ENCODE measurements at regions not wholly inside any gene's neighbourhood (a gene's known extent, or its start where the extent isn't known, plus 50 kb on each side); places are given as distances from the start of the nearest gene placed in this dataset.

- ATAC-seq (replicated peaks) (no peak), DNase-seq (no peak)
- H3K4me3 Mint-ChIP-seq: no peak overlapping the region
These were observed 434.8 kb upstream of the MKI67 start for GRCh38 chr10:128560993-128561392.

GRCh38 chr10:128563387-128563786 is 437.2 kb upstream of the MKI67 start:
- DNase-seq: no peak
- Mint-ChIP-seq H3K27ac (no peak overlapping the region), H3K9me3 (no peaks in the 10 kb centered on the region), H3K27me3 (peaks cover under 1 to 9% of the 10 kb centered on the region in 2 donors), H3K4me1 (ENCODE audit: low read depth in 2 of 2) (no peaks in the 10 kb centered on the region), H3K4me3 (no peak overlapping the region), H3K36me3 (ENCODE audit: insufficient read depth) (no peaks in the 10 kb centered on the region)
- ATAC-seq (replicated peaks): no peak

More at GRCh38 chr10:128560993-128561392, 434.8 kb upstream of the MKI67 start:
- H3K9me3 Mint-ChIP-seq: no peaks in the 10 kb centered on the region
- no peak overlapping the region for H3K27ac Mint-ChIP-seq
- H3K4me1 Mint-ChIP-seq (ENCODE audit: low read depth in 2 of 2): no peaks in the 10 kb centered on the region
- no peaks in the 10 kb centered on the region for H3K36me3 Mint-ChIP-seq (ENCODE audit: insufficient read depth)
- H3K27me3 Mint-ChIP-seq: peaks cover 6 to 17% of the 10 kb centered on the region in 2 donors

- Mint-ChIP-seq H3K27ac (no peak overlapping the region), H3K4me3 (no peak overlapping the region), H3K9me3 (no peaks in the 10 kb centered on the region), H3K36me3 (ENCODE audit: insufficient read depth) (no peaks in the 10 kb centered on the region), H3K27me3 (peaks cover 0 to 9% of the 10 kb centered on the region in 2 donors), H3K4me1 (ENCODE audit: low read depth in 2 of 2) (no peaks in the 10 kb centered on the region)
- ATAC-seq (replicated peaks) (no peak), DNase-seq (no peak)
These were observed 437.7 kb upstream of the MKI67 start for GRCh38 chr10:128563904-128564303.

GRCh38 chr10:128566361-128566968 is 440.2 kb upstream of the MKI67 start:
- Mint-ChIP-seq H3K36me3 (ENCODE audit: insufficient read depth) (no peaks in the 10 kb centered on the region), H3K9me3 (no peaks in the 10 kb centered on the region), H3K4me1 (ENCODE audit: low read depth in 2 of 2) (no peaks in the 10 kb centered on the region), H3K27ac (no peak overlapping the region), H3K27me3 (peaks cover 0 to 9% of the 10 kb centered on the region in 2 donors), H3K4me3 (no peak overlapping the region)
- ATAC-seq (replicated peaks) (no peak), DNase-seq (no peak)

GRCh38 chr10:128567551-128567950 is 441.3 kb upstream of the MKI67 start:
- no peak overlapping the region for H3K27ac Mint-ChIP-seq
- DNase-seq (no peak), ATAC-seq (replicated peaks) (no peak)
- no peak overlapping the region for H3K4me3 Mint-ChIP-seq
- H3K27me3 Mint-ChIP-seq: peaks cover 0 to 9% of the 10 kb centered on the region in 2 donors
- H3K9me3 Mint-ChIP-seq: no peaks in the 10 kb centered on the region
- H3K36me3 Mint-ChIP-seq (ENCODE audit: insufficient read depth): no peaks in the 10 kb centered on the region
- no peaks in the 10 kb centered on the region for H3K4me1 Mint-ChIP-seq (ENCODE audit: low read depth in 2 of 2)

- Mint-ChIP-seq H3K4me3 (no peak overlapping the region), H3K36me3 (ENCODE audit: insufficient read depth) (no peaks in the 10 kb centered on the region), H3K4me1 (ENCODE audit: low read depth in 2 of 2) (no peaks in the 10 kb centered on the region), H3K27ac (no peak overlapping the region), H3K9me3 (no peaks in the 10 kb centered on the region), H3K27me3 (peaks cover 0 to 13% of the 10 kb centered on the region in 2 donors)
- ATAC-seq (replicated peaks): no peak
- DNase-seq: no peak
These were observed 441.8 kb upstream of the MKI67 start for GRCh38 chr10:128568041-128568440.

GRCh38 chr10:128568491-128568890 is 442.3 kb upstream of the MKI67 start:
- no peaks in the 10 kb centered on the region for H3K9me3 Mint-ChIP-seq
- no peaks in the 10 kb centered on the region for H3K4me1 Mint-ChIP-seq (ENCODE audit: low read depth in 2 of 2)
- no peaks in the 10 kb centered on the region for H3K36me3 Mint-ChIP-seq (ENCODE audit: insufficient read depth)
- ATAC-seq (replicated peaks): no peak
- H3K27me3 Mint-ChIP-seq: peaks cover 0 to 16% of the 10 kb centered on the region in 2 donors
- no peak for DNase-seq
- no peak overlapping the region for H3K4me3 Mint-ChIP-seq
- H3K27ac Mint-ChIP-seq: no peak overlapping the region

GRCh38 chr10:128568990-128569945 is 443.0 kb upstream of the MKI67 start:
- Mint-ChIP-seq H3K27ac (no peak overlapping the region), H3K9me3 (no peaks in the 10 kb centered on the region), H3K4me1 (ENCODE audit: low read depth in 2 of 2) (no peaks in the 10 kb centered on the region), H3K4me3 (no peak overlapping the region), H3K36me3 (ENCODE audit: insufficient read depth) (no peaks in the 10 kb centered on the region), H3K27me3 (peaks cover 0 to 16% of the 10 kb centered on the region in 2 donors)
- no peak for ATAC-seq (replicated peaks)
- DNase-seq: no peak

GRCh38 chr10:128570319-128570995 is 444.2 kb upstream of the MKI67 start:
- H3K27me3 Mint-ChIP-seq: peaks cover 0 to 16% of the 10 kb centered on the region in 2 donors
- H3K4me3 Mint-ChIP-seq: no peak overlapping the region
- H3K4me1 Mint-ChIP-seq (ENCODE audit: low read depth in 2 of 2): no peaks in the 10 kb centered on the region
- no peak for DNase-seq
- ATAC-seq (replicated peaks): no peak
- H3K36me3 Mint-ChIP-seq (ENCODE audit: insufficient read depth): no peaks in the 10 kb centered on the region
- H3K27ac Mint-ChIP-seq: no peak overlapping the region
- H3K9me3 Mint-ChIP-seq: no peaks in the 10 kb centered on the region

GRCh38 chr10:128571071-128571470 is 444.8 kb upstream of the MKI67 start:
- H3K4me3 Mint-ChIP-seq: no peak overlapping the region
- DNase-seq (no peak), ATAC-seq (replicated peaks) (no peak)
- no peak overlapping the region for H3K27ac Mint-ChIP-seq
- H3K4me1 Mint-ChIP-seq (ENCODE audit: low read depth in 2 of 2): no peaks in the 10 kb centered on the region
- H3K36me3 Mint-ChIP-seq (ENCODE audit: insufficient read depth): no peaks in the 10 kb centered on the region
- H3K27me3 Mint-ChIP-seq: peaks cover 0 to 13% of the 10 kb centered on the region in 2 donors
- no peaks in the 10 kb centered on the region for H3K9me3 Mint-ChIP-seq

- Mint-ChIP-seq H3K4me1 (ENCODE audit: low read depth in 2 of 2) (no peaks in the 10 kb centered on the region), H3K36me3 (ENCODE audit: insufficient read depth) (no peaks in the 10 kb centered on the region), H3K9me3 (no peaks in the 10 kb centered on the region), H3K27ac (no peak overlapping the region), H3K27me3 (peaks cover 0 to 7% of the 10 kb centered on the region in 2 donors), H3K4me3 (no peak overlapping the region)
- DNase-seq: no peak
- no peak for ATAC-seq (replicated peaks)
These were observed 445.5 kb upstream of the MKI67 start for GRCh38 chr10:128571745-128572144.

GRCh38 chr10:128572696-128573095 is 446.5 kb upstream of the MKI67 start:
- no peak for ATAC-seq (replicated peaks)
- Mint-ChIP-seq H3K4me3 (no peak overlapping the region), H3K27me3 (peaks cover 0 to 7% of the 10 kb centered on the region in 2 donors)

GRCh38 chr10:128573281-128573845 is 447.1 kb upstream of the MKI67 start:
- Mint-ChIP-seq H3K9me3 (no peaks in the 10 kb centered on the region), H3K27ac (no peak overlapping the region), H3K4me3 (no peak overlapping the region), H3K36me3 (ENCODE audit: insufficient read depth) (no peaks in the 10 kb centered on the region), H3K4me1 (ENCODE audit: low read depth in 2 of 2) (no peaks in the 10 kb centered on the region), H3K27me3 (peaks cover 0 to 7% of the 10 kb centered on the region in 2 donors)
- no peak for DNase-seq
- no peak for ATAC-seq (replicated peaks)

More at GRCh38 chr10:128572696-128573095, 446.5 kb upstream of the MKI67 start:
- Mint-ChIP-seq H3K9me3 (no peaks in the 10 kb centered on the region), H3K27ac (no peak overlapping the region), H3K36me3 (ENCODE audit: insufficient read depth) (no peaks in the 10 kb centered on the region), H3K4me1 (ENCODE audit: low read depth in 2 of 2) (no peaks in the 10 kb centered on the region)
- no peak for DNase-seq

Data from effector memory CD8-positive, alpha-beta T cell (primary cell).